Suprapubic skin (tissue), 4 donors: ENCODE measurements at regions not wholly inside any gene's neighbourhood (a gene's known extent, or its start where the extent isn't known, plus 50 kb on each side); places are given as distances from the start of the nearest gene placed in this dataset.
"Not testable (repeated sequence)": the region's sequence is repeated elsewhere in the genome, so short reads cannot be mapped to it uniquely, and the experiment has no call there.

Experiments
- DNase-seq, 2 donors: peaks; one replicate each; pipeline ENCODE4 v3.0.0-alpha.2; 2019; ENCODE audit warnings: low spot score in 2 of 2
- H3K27ac ChIP-seq: fragments of 200-600 bp; sonication (generic); one replicate; pipeline ENCODE4 v1.5.1; 2019
- H3K27me3 ChIP-seq: fragments of 200-600 bp; sonication (generic); one replicate; pipeline ENCODE4 v1.5.1; 2019
- H3K36me3 ChIP-seq: fragments of 200-600 bp; sonication (generic); one replicate; pipeline ENCODE4 v1.5.1; 2019
- H3K4me1 ChIP-seq: fragments of 200-600 bp; sonication (generic); one replicate; pipeline ENCODE4 v1.5.1; 2019
- H3K4me3 ChIP-seq: fragments of 200-600 bp; sonication (generic); one replicate; pipeline ENCODE4 v1.5.1; 2019; ENCODE audit warnings: mild to moderate bottlenecking
- H3K9me3 ChIP-seq: fragments of 200-600 bp; sonication (generic); one replicate; pipeline ENCODE4 v1.5.1; 2019
- CTCF ChIP-seq, 2 donors: fragments of 200-600 bp in 1 of 2; fragments of 450-650 bp in 1 of 2; sonication (generic) in 1 of 2; IDR thresholded peaks; one replicate each; pipeline ENCODE4 v1.5.1; 2016 to 2019; ENCODE audit warnings: antibody characterized with exemption in 2 of 2, mild to moderate bottlenecking in 1 of 2, moderate library complexity in 1 of 2
- EP300 ChIP-seq: sonication (generic); formaldehyde crosslinking; IDR thresholded peaks from one replicate; pipeline ENCODE4 v1.6.1; 2017; ENCODE audit warnings: antibody characterized with exemption
- POLR2A ChIP-seq, 2 donors: fragments of 450-650 bp; IDR thresholded peaks; one replicate each; pipeline ENCODE4 v1.6.1; 2017; ENCODE audit warnings: antibody characterized with exemption in 2 of 2, mild to moderate bottlenecking in 2 of 2, moderate library complexity in 2 of 2
- POLR2AphosphoS5 ChIP-seq, 3 donors: sonication (generic); formaldehyde crosslinking; IDR thresholded peaks; one replicate each; pipeline ENCODE4 v1.6.1; 2017; ENCODE audit warnings: antibody characterized with exemption in 3 of 3
- WGBS: methylation state at CpG from one replicate; pipeline ENCODE4 v1.1.5; 2018; 5-methylcytosine and 5-hydroxymethylcytosine counted together

DNA sequence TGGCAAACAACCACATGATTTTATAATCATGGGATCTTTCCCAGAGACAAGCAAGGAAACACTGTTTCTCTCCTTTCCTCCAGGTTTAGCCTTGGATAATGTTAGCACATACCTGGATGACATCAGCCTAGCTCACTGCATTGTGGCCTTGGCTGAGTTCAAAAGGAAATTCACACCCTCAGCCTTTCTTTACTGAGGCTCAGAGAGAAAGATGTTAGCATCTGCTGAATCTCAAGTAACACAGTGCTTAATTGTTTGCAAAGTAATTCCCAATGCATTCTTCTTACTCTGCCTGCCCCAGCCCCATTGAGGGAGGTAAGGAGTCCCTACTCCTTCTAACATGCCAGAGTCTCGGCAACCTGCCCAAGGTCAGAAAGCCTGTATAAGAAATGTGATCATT, 432.2 kb upstream of the LMCD1 start:
- DNase-seq = no peak
- TF ChIP-seq POLR2A (IDR thresholded peaks at IDR 0.05) (no peak), CTCF (IDR thresholded peaks at IDR 0.05) (no peak), EP300 (no peak), POLR2AphosphoS5 (IDR thresholded peaks at IDR 0.05) (no peak)

GRCh38 chr3:8070011-8070410, 431.6 kb upstream of the LMCD1 start:
- Histone ChIP-seq H3K27me3 (no peaks in the 10 kb centered on the region), H3K4me3 (no peak overlapping the region), H3K27ac (no peak overlapping the region), H3K9me3 (peaks cover 5% of the 10 kb centered on the region), H3K4me1 (no peaks in the 10 kb centered on the region), H3K36me3 (no peaks in the 10 kb centered on the region)
- no peak for DNase-seq
- TF ChIP-seq POLR2AphosphoS5 (IDR thresholded peaks at IDR 0.05) (no peak), CTCF (IDR thresholded peaks at IDR 0.05) (no peak), EP300 (no peak), POLR2A (IDR thresholded peaks at IDR 0.05) (no peak)

More for the DNA sequence above, 432.2 kb upstream of the LMCD1 start:
- Histone ChIP-seq H3K4me3 (no peak overlapping the region), H3K27ac (no peak overlapping the region), H3K9me3 (peaks cover 5% of the 10 kb centered on the region), H3K4me1 (no peaks in the 10 kb centered on the region), H3K27me3 (no peaks in the 10 kb centered on the region), H3K36me3 (no peaks in the 10 kb centered on the region)
- 80% methylated on average over 1 of the region's 1 CpG for WGBS

GRCh38 chr3:8074740-8075139, 426.9 kb upstream of the LMCD1 start:
- H3K27me3 ChIP-seq, H3K4me3 ChIP-seq, H3K36me3 ChIP-seq, H3K4me1 ChIP-seq, DNase-seq, H3K9me3 ChIP-seq, H3K27ac ChIP-seq: not testable (repeated sequence)
- 96% methylated on average over 3 of the region's 3 CpGs for WGBS

- no peaks in the 10 kb centered on the region for H3K27me3 ChIP-seq
- no peaks in the 10 kb centered on the region for H3K4me1 ChIP-seq
- no peak for DNase-seq
- H3K27ac ChIP-seq = no peak overlapping the region
- H3K4me3 ChIP-seq = no peak overlapping the region
- H3K36me3 ChIP-seq = no peaks in the 10 kb centered on the region
- TF ChIP-seq EP300 = no peak
- no peak for TF ChIP-seq CTCF (IDR thresholded peaks at IDR 0.05)
- TF ChIP-seq POLR2AphosphoS5 (IDR thresholded peaks at IDR 0.05) = no peak
- no peak for TF ChIP-seq POLR2A (IDR thresholded peaks at IDR 0.05)
- H3K9me3 ChIP-seq = no peaks in the 10 kb centered on the region
- 42% methylated on average over 1 of the region's 1 CpG for WGBS
These were observed 424.5 kb upstream of the LMCD1 start for GRCh38 chr3:8077126-8077525.

DNA sequence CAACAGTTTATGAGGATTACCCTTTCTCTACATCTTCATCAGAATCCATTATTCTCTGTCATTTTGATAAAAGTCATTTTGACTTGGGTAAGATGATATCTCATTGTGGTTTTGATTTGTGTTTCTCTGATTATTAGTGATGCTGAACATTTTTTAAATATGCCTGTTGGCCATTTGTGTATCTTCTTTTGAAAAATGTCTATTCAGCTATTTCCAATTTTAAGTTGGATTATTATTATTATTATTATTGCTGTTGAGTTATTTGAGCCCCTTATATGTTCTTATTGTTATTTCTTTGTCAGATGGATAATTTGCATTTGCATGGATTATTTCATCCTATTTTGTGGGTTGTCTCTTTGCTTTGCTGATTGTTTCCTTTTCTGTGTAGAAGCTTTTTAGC, 421.2 kb upstream of the LMCD1 start:
- DNase-seq = no peak
- H3K9me3 ChIP-seq = no peaks in the 10 kb centered on the region
- H3K4me3 ChIP-seq = no peak overlapping the region
- H3K36me3 ChIP-seq = no peaks in the 10 kb centered on the region
- TF ChIP-seq CTCF (IDR thresholded peaks at IDR 0.05) (no peak), EP300 (no peak), POLR2AphosphoS5 (IDR thresholded peaks at IDR 0.05) (no peak), POLR2A (IDR thresholded peaks at IDR 0.05) (no peak)
- no peaks in the 10 kb centered on the region for H3K4me1 ChIP-seq
- H3K27ac ChIP-seq = no peak overlapping the region
- H3K27me3 ChIP-seq = no peaks in the 10 kb centered on the region

DNA sequence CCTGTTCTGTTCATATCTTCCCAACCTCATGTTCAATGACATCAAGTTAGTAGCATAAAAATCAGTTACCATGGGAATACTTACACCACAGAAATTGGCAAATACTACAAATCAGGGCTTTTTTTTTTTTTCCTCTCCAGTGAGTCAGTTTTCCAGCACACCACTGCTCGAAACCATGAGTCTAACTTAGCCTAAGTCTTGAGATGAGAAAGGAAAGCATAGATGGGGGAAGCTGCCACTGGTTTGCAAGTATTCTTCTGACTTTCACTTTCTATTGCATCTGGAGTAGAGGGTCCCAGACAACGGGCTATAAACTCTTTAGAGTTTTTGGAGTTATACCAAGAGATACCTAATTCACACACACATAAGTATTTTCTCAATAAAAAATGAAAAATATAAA, 416.1 kb upstream of the LMCD1 start:
- H3K36me3 ChIP-seq = no peaks in the 10 kb centered on the region
- no peaks in the 10 kb centered on the region for H3K4me1 ChIP-seq
- 79% methylated on average over 2 of the region's 2 CpGs for WGBS
- no peaks in the 10 kb centered on the region for H3K27me3 ChIP-seq
- H3K4me3 ChIP-seq = no peak overlapping the region
- TF ChIP-seq POLR2AphosphoS5 (IDR thresholded peaks at IDR 0.05) (no peak), EP300 (no peak), POLR2A (IDR thresholded peaks at IDR 0.05) (no peak), CTCF (IDR thresholded peaks at IDR 0.05) (no peak)
- no peaks in the 10 kb centered on the region for H3K9me3 ChIP-seq
- H3K27ac ChIP-seq = no peak overlapping the region
- no peak for DNase-seq
